ENCODE measurements at regions not wholly inside any gene's neighbourhood (a gene's known extent, or its start where the extent isn't known, plus 50 kb on each side); places are given as distances from the start of the nearest gene placed in this dataset.
A peak's percentile ranks its signal among the peaks of the same experiment; 100 is the strongest.

GRCh38 chr20:22285555-22285954, 298.8 kb downstream of the FOXA2 start:
- DNase-seq: no peak
- no peak overlapping the region for H2AK5ac ChIP-seq (ENCODE audit: insufficient read length, low read length)
- no peaks in the 10 kb centered on the region for H3K79me2 ChIP-seq (ENCODE audit: insufficient read depth, low read length)
- no peak overlapping the region for H3K27ac Mint-ChIP-seq
- no peaks in the 10 kb centered on the region for H3K23me2 ChIP-seq (ENCODE audit: insufficient read length, low read depth, low read length, poor library complexity, severe bottlenecking)
- no peak overlapping the region for H4K91ac ChIP-seq (ENCODE audit: insufficient read length, low read depth, low read length)
- no peaks in the 10 kb centered on the region for H3K4me1 Mint-ChIP-seq
- no peak overlapping the region for H3K27ac ChIP-seq (ENCODE audit: insufficient read length, low read depth, low read length)
- no peak overlapping the region for H3K18ac ChIP-seq (ENCODE audit: insufficient read length, low read depth, low read length)
- H3K9me3 Mint-ChIP-seq: no peaks in the 10 kb centered on the region
- WGBS (ENCODE audit: extremely low coverage, insufficient read length, low lambda C conversion rate): no CpG with 5 or more reads among the region's 1 CpG
- H2AFZ ChIP-seq (ENCODE audit: low read length): no peak overlapping the region
- no peak overlapping the region for H2BK20ac ChIP-seq (ENCODE audit: low read depth, low read length, poor library complexity, severe bottlenecking)
- no peak overlapping the region for H3K9ac ChIP-seq (ENCODE audit: extremely low read depth, insufficient read length, low read length)
- H2BK120ac ChIP-seq (ENCODE audit: low read depth, low read length, poor library complexity, severe bottlenecking): no peak overlapping the region
- H3T11ph ChIP-seq (ENCODE audit: low read length): no peak overlapping the region
- no peaks in the 10 kb centered on the region for H3K9me3 ChIP-seq (ENCODE audit: control insufficient read depth, low read depth, low read length)
- no peaks in the 10 kb centered on the region for H3K27me3 ChIP-seq (ENCODE audit: insufficient read depth, low read length)
- H3K4me3 Mint-ChIP-seq: no peak overlapping the region
- no peak overlapping the region for H2BK15ac ChIP-seq (ENCODE audit: low read depth, low read length)
- H4K8ac ChIP-seq (replicated peaks; ENCODE audit: insufficient read length, low read depth, low read length): no peak overlapping the region
- H3K27me3 Mint-ChIP-seq (ENCODE audit: low read depth): peaks cover 19% of the 10 kb centered on the region
- H3K4me2 ChIP-seq (ENCODE audit: insufficient read depth, insufficient read length, low read length): no peak overlapping the region
- H3K36me3 Mint-ChIP-seq (ENCODE audit: insufficient read depth in 1 of 3, low read depth in 3 of 3): no peaks in the 10 kb centered on the region; a peak in 1 of 7 replicates
- H2BK5ac ChIP-seq (ENCODE audit: insufficient read length, low read length): no peak overlapping the region
- H3K23ac ChIP-seq (ENCODE audit: insufficient read length, low read depth, low read length): no peak overlapping the region
- H4K20me1 ChIP-seq (ENCODE audit: control insufficient read depth, insufficient read depth, insufficient read length): no peaks in the 10 kb centered on the region
- TF ChIP-seq, protein P1, sequence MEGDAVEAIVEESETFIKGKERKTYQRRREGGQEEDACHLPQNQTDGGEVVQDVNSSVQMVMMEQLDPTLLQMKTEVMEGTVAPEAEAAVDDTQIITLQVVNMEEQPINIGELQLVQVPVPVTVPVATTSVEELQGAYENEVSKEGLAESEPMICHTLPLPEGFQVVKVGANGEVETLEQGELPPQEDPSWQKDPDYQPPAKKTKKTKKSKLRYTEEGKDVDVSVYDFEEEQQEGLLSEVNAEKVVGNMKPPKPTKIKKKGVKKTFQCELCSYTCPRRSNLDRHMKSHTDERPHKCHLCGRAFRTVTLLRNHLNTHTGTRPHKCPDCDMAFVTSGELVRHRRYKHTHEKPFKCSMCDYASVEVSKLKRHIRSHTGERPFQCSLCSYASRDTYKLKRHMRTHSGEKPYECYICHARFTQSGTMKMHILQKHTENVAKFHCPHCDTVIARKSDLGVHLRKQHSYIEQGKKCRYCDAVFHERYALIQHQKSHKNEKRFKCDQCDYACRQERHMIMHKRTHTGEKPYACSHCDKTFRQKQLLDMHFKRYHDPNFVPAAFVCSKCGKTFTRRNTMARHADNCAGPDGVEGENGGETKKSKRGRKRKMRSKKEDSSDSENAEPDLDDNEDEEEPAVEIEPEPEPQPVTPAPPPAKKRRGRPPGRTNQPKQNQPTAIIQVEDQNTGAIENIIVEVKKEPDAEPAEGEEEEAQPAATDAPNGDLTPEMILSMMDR (conservative IDR thresholded peaks at IDR 0.05): 0 out of 3 replicates have a peak, but pooled peaks have one; percentile 24
- H3K4me1 ChIP-seq (ENCODE audit: insufficient read depth, low read length): no peaks in the 10 kb centered on the region
- H2BK12ac ChIP-seq (ENCODE audit: insufficient read length, low read depth, low read length): no peak overlapping the region
- H4K5ac ChIP-seq (ENCODE audit: insufficient read length, low read depth, low read length): no peak overlapping the region
- no peak overlapping the region for H3K56ac ChIP-seq (ENCODE audit: insufficient read length, low read depth, low read length)
- no peak overlapping the region for H3K4ac ChIP-seq (ENCODE audit: low read depth, low read length)
- no peaks in the 10 kb centered on the region for H3K79me1 ChIP-seq (ENCODE audit: insufficient read depth, low read depth, low read length, poor library complexity, severe bottlenecking)
- no peak overlapping the region for H3K14ac ChIP-seq (ENCODE audit: insufficient read depth, low read length)

Measured in H9 (cell line).